B cell (primary cell): ENCODE measurements at regions not wholly inside any gene's neighbourhood (a gene's known extent, or its start where the extent isn't known, plus 50 kb on each side); places are given as distances from the start of the nearest gene placed in this dataset.

ENCODE experiments used
- ATAC-seq: fragments of 200-7000 bp; cut with Tn5 transposase; one replicate; pipeline ENCODE4 v1.10.0; 2021; ENCODE audit warnings: low read depth, mild to moderate bottlenecking, moderate number of reproducible peaks, moderate library complexity
- CTCF ChIA-PET: fragments of 350-600 bp; sonication (Branson Sonifier 250); formaldehyde crosslinking; loops from one replicate; lab custom pipeline; 2021; ENCODE audit warnings: antibody characterized with exemption, inconsistent platforms; lab: Charles Lee
- POLR2A ChIA-PET: fragments of 350-600 bp; sonication (Branson Sonifier 250); formaldehyde crosslinking; loops from one replicate; lab custom pipeline; 2021; ENCODE audit warnings: antibody characterized with exemption; lab: Charles Lee
- DNase-seq: peaks from one replicate; pipeline ENCODE4 v3.0.0; 2013
- H2AFZ ChIP-seq: 2 replicates; pipeline ENCODE4 v1.6.1; 2012; ENCODE audit warnings: mild to moderate bottlenecking, low read depth, low read length; ENCODE audit not compliant: insufficient read depth, poor library complexity, severe bottlenecking
- H3K27ac ChIP-seq, 2 donors: 1 replicate in 1 of 2; 2 replicates in 1 of 2; pipeline ENCODE4 v1.5.1; 2012 to 2013; ENCODE audit warnings: low read length in 2 of 2, mild to moderate bottlenecking in 2 of 2, moderate library complexity in 1 of 2
- H3K27me3 ChIP-seq, 4 experiments: fragments of 200-600 bp in 1 of 4; sonication (generic) in 1 of 4; replicated peaks in 1 of 4; 1 replicate in 2 of 4; 2 replicates in 2 of 4; pipeline versions ENCODE4 v1.6.1 to v1.7.0; 2013 to 2016; ENCODE audit warnings: low read length in 3 of 4, mild to moderate bottlenecking in 2 of 4, mixed read lengths in 1 of 4, moderate library complexity in 1 of 4; ENCODE audit not compliant: insufficient read depth in 4 of 4, control insufficient read depth in 3 of 4; ENCODE audit errors: control extremely low read depth in 1 of 4
- H3K36me3 ChIP-seq, 2 experiments: replicated peaks in 1 of 2; 1 replicate in 1 of 2; 2 replicates in 1 of 2; pipeline versions ENCODE4 v1.6.1 to v1.7.1; 2013; ENCODE audit warnings: low read length in 1 of 2; ENCODE audit not compliant: insufficient read depth in 2 of 2, control insufficient read depth in 1 of 2; ENCODE audit errors: control extremely low read depth in 1 of 2, extremely low read depth in 1 of 2
- H3K4me1 ChIP-seq, 2 donors: fragments of 200-600 bp in 1 of 2; sonication (generic) in 1 of 2; 1 replicate in 1 of 2; 2 replicates in 1 of 2; pipeline versions ENCODE4 v1.5.1 to v1.6.1; 2013 to 2017; ENCODE audit warnings: low read length in 2 of 2; ENCODE audit not compliant: control insufficient read depth in 2 of 2, insufficient read depth in 2 of 2
- H3K4me2 ChIP-seq: replicated peaks from 2 replicates; pipeline ENCODE3; 2012; ENCODE audit warnings: mild to moderate bottlenecking, low read depth, low read length; ENCODE audit not compliant: poor library complexity, severe bottlenecking
- H3K4me3 ChIP-seq, 5 experiments: fragments of 200-600 bp in 1 of 5; sonication (generic) in 1 of 5; 1 replicate in 3 of 5; 2 replicates in 2 of 5; pipeline versions ENCODE4 v1.5.1 to v1.7.0; 2011 to 2016; ENCODE audit warnings: low read length in 4 of 5, mild to moderate bottlenecking in 4 of 5, low read depth in 2 of 5, control low read depth in 1 of 5, moderate library complexity in 1 of 5; ENCODE audit not compliant: insufficient read depth in 1 of 5; ENCODE audit errors: control extremely low read depth in 1 of 5, extremely low read depth in 1 of 5
- H3K79me2 ChIP-seq: fragments of 200-600 bp; sonication (generic); one replicate; pipeline ENCODE4 v1.6.0; 2016; ENCODE audit warnings: low read length; ENCODE audit not compliant: control insufficient read depth, insufficient read depth
- H3K9ac ChIP-seq: fragments of 200-600 bp; sonication (generic); 2 replicates; pipeline ENCODE4 v1.6.1; 2017; ENCODE audit warnings: mild to moderate bottlenecking, low read length, moderate library complexity
- H3K9me3 ChIP-seq, 3 donors: one replicate each; pipeline versions ENCODE4 v1.6.1 to v1.7.1; 2013; ENCODE audit warnings: low read length in 2 of 3; ENCODE audit not compliant: control insufficient read depth in 2 of 3, insufficient read depth in 1 of 3; ENCODE audit errors: control extremely low read depth in 1 of 3
- H4K20me1 ChIP-seq: 2 replicates; pipeline ENCODE4 v1.6.0; 2012; ENCODE audit warnings: mild to moderate bottlenecking, low read length; ENCODE audit not compliant: insufficient read depth, control insufficient read depth, poor library complexity, severe bottlenecking
- H3K27ac Mint-ChIP-seq: one replicate; pipeline ENCODE4 v1.8.0; 2021; ENCODE audit warnings: mixed read lengths
- H3K27me3 Mint-ChIP-seq: one replicate; pipeline ENCODE4 v1.8.0; 2021; ENCODE audit warnings: mixed read lengths
- H3K4me1 Mint-ChIP-seq: one replicate; pipeline ENCODE4 v1.8.0; 2021; ENCODE audit warnings: mixed read lengths
- H3K4me3 Mint-ChIP-seq: one replicate; pipeline ENCODE4 v1.8.0; 2021; ENCODE audit warnings: mixed read lengths
- H3K9me3 Mint-ChIP-seq: one replicate; pipeline ENCODE4 v1.8.0; 2022; ENCODE audit warnings: mixed read lengths; ENCODE audit not compliant: insufficient read depth
- CTCF ChIP-seq: fragments of 200-600 bp; IDR thresholded peaks from one replicate; pipeline ENCODE4 v1.8.0; 2022; ENCODE audit warnings: antibody characterized with exemption, mild to moderate bottlenecking
- EZH2 ChIP-seq: IDR thresholded peaks from 2 replicates; pipeline ENCODE4 v1.6.1; 2012; ENCODE audit warnings: borderline replicate concordance, low read depth, mild to moderate bottlenecking, moderate library complexity, low read length; ENCODE audit not compliant: insufficient read depth, poor library complexity, severe bottlenecking
- WGBS: methylation state at CpG from one replicate; pipeline ENCODE4 v1.1.5; 2013; ENCODE audit warnings: missing lambda C conversion rate; ENCODE audit not compliant: insufficient coverage; 5-methylcytosine and 5-hydroxymethylcytosine counted together
- intact Hi-C: fragments of 100-400 bp; cut with micrococcal nuclease; formaldehyde crosslinking; loops from one replicate; pipeline ENCODE4 v1.10.0; 2022

- Mint-ChIP-seq H3K27me3 (no peaks in the 10 kb centered on the region), H3K27ac (no peak overlapping the region), H3K9me3 (peaks cover 3% of the 10 kb centered on the region), H3K4me1 (no peaks in the 10 kb centered on the region), H3K4me3 (no peak overlapping the region)
- Histone ChIP-seq H3K4me2 (no peak overlapping the region), H3K9me3 (peaks cover 0 to 3% (median 0%) of the 10 kb centered on the region in 3 donors), H3K36me3 (no peaks in the 10 kb centered on the region), H2AFZ (no peak overlapping the region), H4K20me1 (no peaks in the 10 kb centered on the region), H3K27ac (no peak overlapping the region), H3K4me1 (no peaks in the 10 kb centered on the region), H3K79me2 (no peaks in the 10 kb centered on the region), H3K4me3 (no peak overlapping the region), H3K27me3 (no peaks in the 10 kb centered on the region), H3K9ac (no peak overlapping the region)
- TF ChIP-seq CTCF = no peak
- TF ChIP-seq EZH2 = no peak
- ATAC-seq (no peak), DNase-seq (no peak)
- CTCF ChIA-PET = no interaction called here
- intact Hi-C loops = no loop called here
- POLR2A ChIA-PET = no interaction called here
- 100% methylated on average over 2 of the region's 3 CpGs for WGBS
Measured at GRCh38 chr3:22952860-22953259, 250.3 kb upstream of the UBE2E2 start.

DNA sequence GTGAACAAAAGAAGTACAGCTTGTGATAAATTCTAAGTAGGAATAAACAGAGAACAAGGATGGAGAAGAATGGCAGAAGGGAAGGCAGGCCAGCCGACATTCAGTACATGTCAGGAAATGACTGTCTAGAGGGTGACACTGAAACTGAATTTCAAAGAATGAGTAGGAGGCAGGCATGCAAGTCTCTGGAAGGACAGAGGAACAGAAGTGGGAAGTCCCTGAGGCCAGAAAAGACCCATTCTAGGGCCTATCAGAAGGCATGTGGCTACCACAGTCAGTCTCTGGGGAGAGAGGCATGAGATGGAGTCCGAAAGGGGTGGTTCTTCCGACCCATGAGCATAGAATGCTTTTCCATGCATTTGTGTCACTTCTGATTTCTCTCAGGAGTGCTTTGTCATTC is 243.5 kb upstream of the UBE2E2 start:
- 57% methylated on average over 3 of the region's 3 CpGs for WGBS
- no peaks in the 10 kb centered on the region for H3K9me3 ChIP-seq
- ChIA-PET POLR2A (no interaction called here), CTCF (interaction anchor here (1.5 kb wide), 1 partner anchor 395 kb away, joined by 3 read pairs; no protein-coding TSS in a partner anchor)
- H2AFZ ChIP-seq = peak overlapping the region; percentile 15
- ATAC-seq (no peak), DNase-seq (no peak)
- TF ChIP-seq EZH2 (no peak), CTCF (no peak)
- H3K4me1 ChIP-seq = no peaks in the 10 kb centered on the region
- intact Hi-C loops = no loop called here
- H3K79me2 ChIP-seq = no peaks in the 10 kb centered on the region
- no peaks in the 10 kb centered on the region for H4K20me1 ChIP-seq
- no peak overlapping the region for H3K4me3 ChIP-seq
- peaks cover 7% of the 10 kb centered on the region for H3K4me1 Mint-ChIP-seq
- no peaks in the 10 kb centered on the region for H3K27me3 ChIP-seq
- no peak overlapping the region for H3K4me2 ChIP-seq
- H3K27ac Mint-ChIP-seq = no peak overlapping the region
- H3K36me3 ChIP-seq = no peaks in the 10 kb centered on the region
- no peaks in the 10 kb centered on the region for H3K9me3 Mint-ChIP-seq
- H3K4me3 Mint-ChIP-seq = no peak overlapping the region
- no peak overlapping the region for H3K27ac ChIP-seq
- H3K9ac ChIP-seq = no peak overlapping the region
- H3K27me3 Mint-ChIP-seq = peaks cover 4% of the 10 kb centered on the region
